ENCODE measurements at regions not wholly inside any gene's neighbourhood (a gene's known extent, or its start where the extent isn't known, plus 50 kb on each side); places are given as distances from the start of the nearest gene placed in this dataset.
"Not testable (repeated sequence)": the region's sequence is repeated elsewhere in the genome, so short reads cannot be mapped to it uniquely, and the experiment has no call there.

- no peak for DNase-seq
Observed at GRCh38 chr7:52006674-52007073, 690.1 kb upstream of the COBL start.

DNA sequence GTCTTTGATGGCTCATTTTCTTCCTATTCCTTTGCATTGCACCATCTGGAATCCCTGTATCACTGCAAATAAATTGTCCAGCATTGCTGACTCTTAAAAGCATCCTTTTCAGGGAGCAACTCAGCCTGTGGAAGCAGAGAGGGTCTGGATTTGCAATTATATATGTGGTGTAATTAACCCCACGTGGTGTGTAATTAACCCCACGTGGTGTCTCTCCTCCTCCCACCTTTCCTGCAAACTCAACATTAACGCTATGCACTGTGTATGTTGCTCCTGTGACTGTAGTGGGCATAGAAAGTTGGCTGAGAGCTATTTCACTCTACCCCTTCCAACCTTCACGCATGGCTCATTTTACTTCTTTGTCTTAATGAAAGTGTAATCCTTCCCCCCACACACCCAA lies 689.0 kb upstream of the COBL start:
- DNase-seq = no peak

DNA sequence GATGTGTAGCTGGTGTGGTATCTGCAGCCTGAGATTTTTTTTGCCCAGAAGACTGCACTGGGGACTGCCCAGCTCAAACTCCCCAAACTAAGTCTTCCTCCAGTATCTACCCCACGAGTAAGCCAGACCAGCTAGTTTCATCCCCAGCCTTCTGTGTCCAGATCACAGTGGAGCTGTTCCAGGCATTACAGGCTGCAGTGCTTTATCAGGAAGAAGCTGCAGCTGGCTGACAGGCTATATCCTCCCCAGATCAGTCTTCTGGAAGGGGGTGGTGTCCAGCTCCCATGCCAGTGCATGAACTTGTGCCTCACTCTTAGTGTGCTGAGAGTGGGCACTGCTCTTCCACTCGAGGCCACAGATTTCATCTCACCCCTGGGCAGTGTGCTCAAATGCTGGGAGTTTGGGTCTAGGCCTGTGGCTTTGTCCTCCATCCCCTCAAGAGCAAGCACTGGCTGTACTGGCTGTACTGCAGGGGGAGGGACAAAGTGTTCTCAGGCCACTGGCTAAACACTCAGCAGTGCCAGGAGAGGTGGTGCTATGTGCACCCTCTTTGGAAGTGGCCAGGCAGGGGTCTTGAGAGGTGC lies 679.1 kb upstream of the COBL start:
- DNase-seq = no peak

DNA sequence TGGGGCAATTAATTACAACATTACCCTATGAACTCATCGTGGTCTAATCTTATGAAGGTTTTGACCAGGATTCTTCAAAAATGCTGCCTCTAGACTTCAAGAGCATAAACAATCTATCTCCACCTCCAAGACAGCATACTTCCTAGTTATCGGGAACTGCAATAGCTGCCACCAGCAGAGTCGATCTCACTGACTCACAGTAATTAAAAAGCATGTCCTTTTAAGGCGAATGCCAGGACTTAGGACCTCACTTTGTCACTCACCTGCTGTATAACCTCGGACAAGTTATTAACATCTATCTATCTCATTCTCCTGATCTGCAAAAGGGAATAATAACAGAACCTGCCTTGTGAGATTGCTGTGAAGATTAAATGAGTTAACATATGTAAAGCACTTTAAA lies 666.0 kb upstream of the COBL start:
- no peak for DNase-seq

DNA sequence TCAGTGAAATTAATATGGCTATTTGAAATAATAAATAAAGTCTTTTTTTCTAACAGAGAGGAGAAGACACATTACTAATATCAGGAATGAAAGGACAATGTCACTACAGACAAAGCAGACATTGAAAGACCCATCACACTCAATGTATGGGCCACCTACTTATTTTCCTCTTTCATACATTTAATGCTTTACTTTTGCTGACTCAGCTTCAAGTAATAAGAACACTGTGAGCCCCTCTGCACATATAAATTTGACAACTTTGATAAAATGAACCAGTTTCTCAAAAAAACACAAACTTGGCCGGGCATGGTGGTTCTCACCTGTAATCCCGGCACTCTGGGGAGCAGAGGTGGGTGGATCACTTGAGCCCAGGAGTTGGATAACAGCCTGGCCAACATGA lies 664.2 kb upstream of the COBL start:
- no peak for DNase-seq

DNA sequence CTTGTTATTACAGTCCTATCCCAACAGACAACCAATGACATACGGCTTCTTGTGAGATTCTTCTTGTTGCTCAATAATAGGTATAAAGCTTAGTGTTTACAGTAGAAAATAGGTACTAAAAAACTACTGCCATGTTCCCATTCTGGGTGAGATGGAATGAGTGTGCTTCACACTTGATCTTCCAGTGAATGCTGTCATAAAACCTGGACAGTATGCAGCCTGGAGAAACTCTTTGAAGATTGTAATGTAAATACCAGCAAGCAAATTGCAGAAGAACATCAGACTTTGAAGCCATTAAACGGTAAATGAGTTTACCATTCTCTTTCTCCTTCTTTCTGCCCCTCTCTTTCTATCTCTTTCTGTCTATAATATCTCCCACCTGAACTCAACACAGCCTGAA lies 663.7 kb upstream of the COBL start:
- DNase-seq = no peak

DNA sequence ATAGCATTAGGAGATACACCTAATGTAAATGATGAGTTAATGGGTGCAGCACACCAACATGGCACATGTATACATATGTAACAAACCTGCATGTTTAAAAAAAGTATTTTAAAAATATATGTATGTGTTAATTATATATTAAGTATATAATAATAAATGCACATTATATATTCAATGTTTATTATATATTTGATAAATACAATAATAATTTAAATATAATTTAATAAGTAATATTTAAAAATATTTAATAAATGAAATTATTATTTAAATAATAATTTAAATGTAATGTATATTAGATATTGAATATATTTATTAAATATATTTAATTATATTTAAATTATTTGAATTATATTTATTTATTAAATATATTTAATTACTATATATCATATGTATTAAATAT lies 661.3 kb upstream of the COBL start:
- DNase-seq = no peak

DNA sequence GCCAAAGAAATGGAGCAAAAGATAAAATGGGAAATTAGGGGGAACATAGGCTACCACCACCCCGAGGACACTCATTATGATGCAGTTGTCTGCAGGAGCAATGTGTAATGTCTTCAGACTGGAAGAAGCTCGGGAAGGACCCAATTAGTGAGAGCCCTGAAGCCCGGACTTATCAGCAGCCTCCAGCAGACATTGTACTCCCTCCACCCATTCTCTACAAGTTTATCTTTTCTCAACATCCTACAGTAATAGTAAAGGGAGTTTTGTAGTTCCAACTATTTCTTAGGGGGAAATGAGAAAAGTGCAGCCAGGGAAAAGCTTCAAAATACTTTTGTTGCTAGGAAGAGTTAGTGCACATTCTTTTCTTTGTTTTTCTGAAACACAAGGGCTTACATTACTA lies 657.3 kb upstream of the COBL start:
- no peak for DNase-seq

DNA sequence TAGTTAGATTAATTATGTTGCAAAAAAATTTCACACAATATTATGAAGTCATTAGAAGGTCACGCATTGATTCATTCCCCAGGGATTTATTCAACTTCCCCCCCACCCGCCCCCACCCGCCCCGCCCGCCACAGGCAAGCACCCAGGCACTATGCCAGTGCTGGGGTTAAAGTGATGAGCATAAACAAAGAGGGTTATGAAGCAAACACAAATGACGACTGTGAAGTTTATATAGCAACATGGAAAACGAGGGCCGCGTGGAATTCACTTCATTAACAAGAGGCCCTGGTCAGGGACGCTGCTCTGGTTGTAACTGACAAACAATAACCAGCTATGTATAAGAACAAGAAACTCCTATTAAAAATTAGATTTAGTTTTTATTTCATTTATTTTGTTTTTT lies 656.5 kb upstream of the COBL start:
- no peak for DNase-seq

GRCh38 chr7:51970961-51971665 lies 654.5 kb upstream of the COBL start:
- DNase-seq = no peak

DNA sequence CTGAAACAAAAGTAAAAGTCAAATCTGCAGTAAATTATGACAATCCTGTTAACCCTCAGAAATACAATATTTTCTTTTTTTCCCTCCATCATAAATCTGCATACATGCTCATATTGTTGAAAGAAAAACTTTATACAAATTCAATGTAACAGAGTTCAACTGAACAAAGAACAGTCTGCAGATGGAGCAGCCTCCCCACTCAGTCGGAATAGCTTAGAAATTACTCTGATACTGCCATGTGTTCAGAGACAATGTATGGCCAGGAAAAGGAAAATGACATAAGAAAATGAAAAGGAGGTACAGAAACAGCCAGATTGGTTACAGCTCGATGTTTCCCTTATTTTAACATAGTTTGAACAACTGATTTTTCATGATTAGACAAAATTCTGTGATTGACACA lies 651.9 kb upstream of the COBL start:
- no peak for DNase-seq

DNA sequence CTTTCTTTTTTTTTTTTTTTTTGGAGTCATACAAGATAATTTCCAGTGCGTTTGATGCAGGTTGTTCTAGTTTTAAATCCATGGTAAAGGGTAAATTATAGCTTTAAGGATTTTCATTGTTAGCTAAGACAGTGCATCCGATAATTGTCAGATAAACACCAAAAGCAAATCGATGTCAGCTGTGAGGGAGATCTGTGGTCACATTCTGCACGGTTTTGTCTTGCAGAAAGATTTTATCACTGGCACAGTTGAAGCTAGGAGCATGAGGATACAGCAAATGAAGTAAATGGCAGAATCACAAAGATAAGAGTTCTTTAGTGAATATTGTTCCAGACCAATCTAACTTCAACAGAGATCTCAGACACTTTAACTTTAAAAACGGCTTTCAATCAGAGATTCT lies 648.8 kb upstream of the COBL start:
- no peak for DNase-seq

GRCh38 chr7:51961804-51962203 lies 645.2 kb upstream of the COBL start:
- no peak for DNase-seq

DNA sequence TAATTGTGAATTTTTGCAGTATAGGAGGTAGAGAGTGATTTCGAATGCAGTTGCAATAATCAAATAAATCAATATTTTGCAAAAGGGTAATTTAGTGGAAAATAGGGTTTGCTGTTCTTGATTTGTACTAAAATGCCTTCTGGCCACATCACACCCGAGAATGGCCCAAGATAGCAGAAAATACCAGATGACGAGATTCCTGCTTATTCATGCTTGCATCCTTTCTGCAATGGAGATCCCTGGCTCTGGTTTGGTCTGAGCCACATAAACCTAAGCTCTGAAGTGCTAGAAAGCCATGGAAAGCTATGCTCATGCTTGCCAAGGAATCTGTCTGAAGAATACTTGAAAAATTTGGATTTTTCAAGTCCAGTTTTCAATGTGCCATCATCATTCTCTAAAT lies 634.2 kb upstream of the COBL start:
- no peak for DNase-seq

DNA sequence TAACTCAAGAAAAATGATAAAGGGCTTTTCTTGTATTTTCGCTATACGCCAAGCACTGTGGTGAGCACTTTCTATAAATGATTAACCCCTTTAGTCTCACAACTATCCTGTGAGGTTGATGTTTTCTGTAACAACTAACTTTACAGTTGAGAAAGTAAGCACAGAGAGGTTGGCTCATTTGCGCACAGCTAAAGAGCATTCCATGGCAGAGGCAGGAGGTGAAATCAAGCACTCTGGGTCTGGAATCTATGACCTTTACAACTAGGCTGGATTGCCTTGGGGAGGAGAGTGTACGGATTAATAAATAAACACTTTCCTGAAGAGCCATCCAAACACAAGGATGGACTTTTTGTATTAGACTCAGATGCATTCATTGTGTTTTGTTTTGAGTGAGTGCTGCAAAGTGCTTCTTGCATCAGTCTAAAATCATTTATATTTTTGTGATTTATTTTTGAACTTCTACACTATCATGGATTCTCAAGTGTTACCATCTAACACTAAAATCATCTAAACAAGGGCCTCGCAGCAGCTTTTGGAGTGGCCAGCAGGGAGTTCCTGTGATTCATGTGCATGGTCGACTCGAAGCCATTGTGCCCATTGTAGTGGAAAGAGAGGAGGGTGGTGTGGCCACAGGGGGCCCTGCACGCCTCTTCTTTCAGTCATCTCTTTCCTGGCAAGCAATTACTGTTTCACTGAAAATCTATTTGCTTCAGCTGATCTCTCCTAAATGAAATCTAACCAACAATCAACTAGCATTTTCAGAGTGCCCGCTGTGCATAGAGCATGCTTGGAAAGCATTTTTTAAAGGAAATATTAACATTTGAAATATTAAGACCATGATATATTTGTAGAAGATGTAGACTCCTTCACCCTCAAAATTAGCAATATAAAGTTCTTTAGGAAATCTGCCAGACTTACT lies 633.4 kb upstream of the COBL start:
- no peak for DNase-seq

DNA sequence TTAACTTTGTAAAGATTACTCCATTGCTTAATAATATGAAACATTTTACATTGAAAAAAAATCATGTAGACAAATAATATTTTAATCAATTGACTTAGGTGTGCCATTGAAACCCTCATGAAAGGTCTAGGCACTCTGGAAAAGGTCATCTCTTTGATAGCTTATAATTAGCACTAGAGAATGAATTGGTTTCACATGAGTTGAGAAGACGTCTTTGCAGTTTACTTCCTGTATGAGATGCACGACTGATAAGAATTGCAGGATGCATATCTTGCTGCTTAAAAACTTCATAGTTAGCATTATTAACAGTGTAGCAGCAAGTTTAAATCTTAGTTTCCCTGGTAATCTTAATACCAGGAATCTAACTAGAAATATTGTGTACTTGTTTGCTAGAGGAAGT lies 614.2 kb upstream of the COBL start:
- no peak for DNase-seq

GRCh38 chr7:51929818-51930217 lies 613.2 kb upstream of the COBL start:
- no peak for DNase-seq

DNA sequence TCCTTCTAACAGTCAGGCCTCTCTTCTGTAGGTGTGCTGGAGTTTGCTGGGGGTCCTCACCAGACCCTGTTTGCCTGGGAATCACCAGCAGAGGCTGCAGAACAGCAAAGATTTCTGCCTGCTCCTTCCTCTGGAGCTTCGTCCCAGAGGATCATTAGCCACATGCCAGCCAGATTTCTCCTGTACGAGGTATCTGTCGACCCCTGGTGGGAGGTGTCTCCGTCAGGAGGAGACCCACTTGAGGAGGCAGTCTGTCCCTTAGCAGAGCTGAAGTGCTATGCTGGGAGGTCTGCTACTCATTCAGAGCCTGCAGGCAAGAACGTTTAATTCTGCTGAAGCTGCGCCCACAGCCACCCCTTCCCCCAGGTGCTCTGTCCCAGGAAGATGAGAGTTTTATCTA lies 611.1 kb upstream of the COBL start:
- no peak for DNase-seq

GRCh38 chr7:51918581-51918980 lies 602.0 kb upstream of the COBL start:
- DNase-seq = no peak

DNA sequence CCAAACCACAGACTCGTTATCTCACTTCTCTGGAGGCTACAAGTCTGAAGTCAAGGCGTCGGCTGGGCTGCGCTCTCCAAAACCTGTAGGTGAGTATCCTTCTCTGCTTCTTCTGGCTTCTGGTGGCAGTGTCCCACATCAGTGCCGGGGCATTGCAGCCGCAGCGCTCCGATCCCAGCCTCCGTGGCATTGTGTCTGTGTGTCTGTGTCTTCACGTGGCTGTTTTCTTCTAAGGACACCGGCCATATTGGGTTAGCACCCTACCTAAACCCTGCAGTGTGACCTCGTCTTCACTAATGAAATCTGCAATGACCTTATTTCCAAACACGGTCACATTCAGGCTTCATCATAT lies 584.9 kb upstream of the COBL start:
- no peak for DNase-seq

DNA sequence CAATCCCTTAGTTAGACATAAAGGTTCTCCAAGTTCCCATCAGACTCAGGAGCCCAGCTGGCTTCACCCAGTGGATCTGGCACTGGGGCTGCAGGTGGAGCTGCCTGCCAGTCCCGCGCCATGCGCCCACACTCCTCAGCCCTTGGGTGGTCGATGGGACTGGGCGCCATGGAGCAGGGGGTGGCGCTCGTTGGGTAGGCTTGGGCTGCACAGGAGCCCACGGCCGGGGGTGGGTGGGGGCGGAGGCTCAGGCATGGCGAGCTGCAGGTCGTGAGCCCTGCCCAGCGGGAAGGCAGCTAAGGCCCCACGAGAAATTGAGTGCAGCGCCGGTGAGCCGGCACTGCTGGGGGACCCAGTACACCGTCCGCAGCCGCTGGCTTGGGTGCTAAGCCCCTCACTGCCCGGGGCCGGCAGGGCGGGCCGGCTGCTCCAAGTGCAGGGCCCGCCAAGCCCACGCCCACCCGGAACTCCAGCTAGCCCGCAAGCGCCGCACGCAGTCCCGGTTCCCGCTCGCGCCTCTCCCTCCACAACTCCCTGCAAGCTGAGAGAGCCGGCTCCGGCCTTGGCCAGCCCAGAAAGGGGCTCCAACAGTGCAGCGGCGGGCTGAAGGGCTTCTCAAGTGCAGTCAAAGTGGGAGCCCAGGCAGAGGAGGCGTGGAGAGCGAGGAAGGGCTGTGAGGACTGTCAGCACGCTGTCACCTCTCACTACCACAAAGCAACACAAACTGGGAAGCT lies 584.3 kb upstream of the COBL start:
- DNase-seq = not testable (repeated sequence)

GRCh38 chr7:51899611-51900010 lies 583.0 kb upstream of the COBL start:
- DNase-seq = no peak

GRCh38 chr7:51882412-51882811 lies 565.8 kb upstream of the COBL start:
- no peak for DNase-seq

- no peak for DNase-seq
Observed at GRCh38 chr7:51881309-51881708, 564.7 kb upstream of the COBL start.

Data from CD4-positive, alpha-beta T cell treated with Interferon alpha-2 for 1 hour (primary cell).